ENCODE measurements at regions not wholly inside any gene's neighbourhood (a gene's known extent, or its start where the extent isn't known, plus 50 kb on each side); places are given as distances from the start of the nearest gene placed in this dataset.
"Not testable (repeated sequence)": the region's sequence is repeated elsewhere in the genome, so short reads cannot be mapped to it uniquely, and the experiment has no call there.

GRCh38 chr2:16429002-16429401 lies 236.6 kb downstream of the CYRIA start:
- Histone ChIP-seq H3K27me3 (replicated peaks in 2 of 5; ENCODE audit: control insufficient read depth in 4 of 5, insufficient read depth in 5 of 5, low read length in 4 of 5) (no peaks in the 10 kb centered on the region), H3K4me1 (ENCODE audit: control extremely low read depth in 1 of 4, control insufficient read depth in 4 of 4, insufficient read depth in 4 of 4, low read length in 3 of 4) (peaks cover 17 to 47% (median 39%) of the 10 kb centered on the region in 4 experiments), H3K27ac (ENCODE audit: insufficient read depth in 1 of 2, low read depth in 1 of 2, low read length in 2 of 2, poor library complexity in 1 of 2, severe bottlenecking in 2 of 2) (no peak overlapping the region), H3K4me3 (ENCODE audit: control insufficient read depth in 1 of 7, extremely low read depth in 1 of 7, insufficient read depth in 4 of 7, low read depth in 2 of 7, low read length in 6 of 7) (no peak overlapping the region), H3K9me3 (ENCODE audit: control extremely low read depth in 1 of 5, control insufficient read depth in 4 of 5, insufficient read depth in 2 of 5, low read depth in 1 of 5, low read length in 4 of 5) (no peaks in the 10 kb centered on the region), H3K36me3 (ENCODE audit: control insufficient read depth in 4 of 4, insufficient read depth in 4 of 4, low read length in 3 of 4) (peaks cover 4 to 29% (median 13%) of the 10 kb centered on the region in 4 experiments)
- no peak for DNase-seq
- ChIA-PET CTCF (interaction anchor here (2.8 to 5.0 kb wide), 3 partner anchors 9 to 14 kb away, joined by 9 to 28 read pairs (median 19); no protein-coding TSS in a partner anchor), POLR2A (no interaction called here)
- WGBS (ENCODE audit: insufficient coverage): 33% methylated on average over 1 of the region's 2 CpGs

GRCh38 chr2:16425462-16426336 lies 239.9 kb downstream of the CYRIA start:
- H3K9me3 ChIP-seq (ENCODE audit: control extremely low read depth in 1 of 5, control insufficient read depth in 4 of 5, insufficient read depth in 2 of 5, low read depth in 1 of 5, low read length in 4 of 5): no peaks in the 10 kb centered on the region
- H3K27ac ChIP-seq (ENCODE audit: insufficient read depth in 1 of 2, low read depth in 1 of 2, low read length in 2 of 2, poor library complexity in 1 of 2, severe bottlenecking in 2 of 2): no peak overlapping the region
- H3K27me3 ChIP-seq (replicated peaks in 2 of 5; ENCODE audit: control insufficient read depth in 4 of 5, insufficient read depth in 5 of 5, low read length in 4 of 5): no peaks in the 10 kb centered on the region
- peaks cover 2 to 23% (median 10%) of the 10 kb centered on the region in 4 experiments for H3K36me3 ChIP-seq (ENCODE audit: control insufficient read depth in 4 of 4, insufficient read depth in 4 of 4, low read length in 3 of 4)
- peaks cover 8 to 23% (median 19%) of the 10 kb centered on the region in 4 experiments for H3K4me1 ChIP-seq (ENCODE audit: control extremely low read depth in 1 of 4, control insufficient read depth in 4 of 4, insufficient read depth in 4 of 4, low read length in 3 of 4)
- DNase-seq: no peak
- ChIA-PET POLR2A (interaction anchor here (0.6 to 0.7 kb wide), 2 partner anchors 12 to 46 kb away, joined by 3 read pairs; no protein-coding TSS in a partner anchor), CTCF (interaction anchor here (1.2 to 2.4 kb wide), 3 partner anchors 9 to 15 kb away, joined by 5 to 13 read pairs (median 5); no protein-coding TSS in a partner anchor)
- 77% methylated on average over 6 of the region's 6 CpGs for WGBS (ENCODE audit: insufficient coverage)
- H3K4me3 ChIP-seq (ENCODE audit: control insufficient read depth in 1 of 7, extremely low read depth in 1 of 7, insufficient read depth in 4 of 7, low read depth in 2 of 7, low read length in 6 of 7): no peak overlapping the region

GRCh38 chr2:16420421-16420820 lies 245.2 kb downstream of the CYRIA start:
- Histone ChIP-seq H3K4me3 (ENCODE audit: control insufficient read depth in 1 of 7, extremely low read depth in 1 of 7, insufficient read depth in 4 of 7, low read depth in 2 of 7, low read length in 6 of 7) (no peak overlapping the region), H3K36me3 (ENCODE audit: control insufficient read depth in 4 of 4, insufficient read depth in 4 of 4, low read length in 3 of 4) (peaks cover 2 to 13% (median 5%) of the 10 kb centered on the region in 4 experiments), H3K27ac (ENCODE audit: insufficient read depth in 1 of 2, low read depth in 1 of 2, low read length in 2 of 2, poor library complexity in 1 of 2, severe bottlenecking in 2 of 2) (no peak overlapping the region), H3K27me3 (replicated peaks in 2 of 5; ENCODE audit: control insufficient read depth in 4 of 5, insufficient read depth in 5 of 5, low read length in 4 of 5) (no peaks in the 10 kb centered on the region), H3K4me1 (ENCODE audit: control extremely low read depth in 1 of 4, control insufficient read depth in 4 of 4, insufficient read depth in 4 of 4, low read length in 3 of 4) (peaks cover 0 to 6% (median 2%) of the 10 kb centered on the region in 4 experiments), H3K9me3 (ENCODE audit: control extremely low read depth in 1 of 5, control insufficient read depth in 4 of 5, insufficient read depth in 2 of 5, low read depth in 1 of 5, low read length in 4 of 5) (peaks cover 0 to 4% (median 0%) of the 10 kb centered on the region in 5 experiments)
- ChIA-PET POLR2A (no interaction called here), CTCF (interaction anchor here (0.9 to 3.3 kb wide), 4 partner anchors 8 to 19 kb away, joined by 3 to 19 read pairs (median 6); no protein-coding TSS in a partner anchor)
- no peak for DNase-seq
- WGBS (ENCODE audit: insufficient coverage): 88% methylated on average over 1 of the region's 1 CpG

GRCh38 chr2:16417726-16418125 lies 247.9 kb downstream of the CYRIA start:
- CTCF ChIA-PET: interaction anchor here (0.7 to 7.0 kb wide), 12 partner anchors 11 to 133 kb away, joined by 3 to 30 read pairs (median 4); no protein-coding TSS in a partner anchor
- no peak overlapping the region for H3K4me3 ChIP-seq (ENCODE audit: control insufficient read depth in 1 of 7, extremely low read depth in 1 of 7, insufficient read depth in 4 of 7, low read depth in 2 of 7, low read length in 6 of 7)
- H3K36me3 ChIP-seq (ENCODE audit: control insufficient read depth in 4 of 4, insufficient read depth in 4 of 4, low read length in 3 of 4): peaks cover 0 to 4% (median 2%) of the 10 kb centered on the region in 4 experiments
- POLR2A ChIA-PET: interaction anchor here (1.2 to 1.4 kb wide), 2 partner anchors 13 to 21 kb away, joined by 3 read pairs; no protein-coding TSS in a partner anchor
- H3K9me3 ChIP-seq (ENCODE audit: control extremely low read depth in 1 of 5, control insufficient read depth in 4 of 5, insufficient read depth in 2 of 5, low read depth in 1 of 5, low read length in 4 of 5): peaks cover 0 to 4% (median 0%) of the 10 kb centered on the region in 5 experiments
- no peaks in the 10 kb centered on the region for H3K27me3 ChIP-seq (replicated peaks in 2 of 5; ENCODE audit: control insufficient read depth in 4 of 5, insufficient read depth in 5 of 5, low read length in 4 of 5)
- no peak overlapping the region for H3K27ac ChIP-seq (ENCODE audit: insufficient read depth in 1 of 2, low read depth in 1 of 2, low read length in 2 of 2, poor library complexity in 1 of 2, severe bottlenecking in 2 of 2)
- 100% methylated on average over 1 of the region's 3 CpGs for WGBS (ENCODE audit: insufficient coverage)
- peaks cover 13 to 18% (median 15%) of the 10 kb centered on the region in 4 experiments for H3K4me1 ChIP-seq (ENCODE audit: control extremely low read depth in 1 of 4, control insufficient read depth in 4 of 4, insufficient read depth in 4 of 4, low read length in 3 of 4)
- DNase-seq: peak in 1 of 3 donors; percentile 46

- no peaks in the 10 kb centered on the region for H3K27me3 ChIP-seq (replicated peaks in 2 of 5; ENCODE audit: control insufficient read depth in 4 of 5, insufficient read depth in 5 of 5, low read length in 4 of 5)
- 86% methylated on average over 3 of the region's 3 CpGs for WGBS (ENCODE audit: insufficient coverage)
- H3K4me1 ChIP-seq (ENCODE audit: control extremely low read depth in 1 of 4, control insufficient read depth in 4 of 4, insufficient read depth in 4 of 4, low read length in 3 of 4): peaks cover 19 to 26% (median 20%) of the 10 kb centered on the region in 4 experiments
- peaks cover 0 to 4% (median 0%) of the 10 kb centered on the region in 5 experiments for H3K9me3 ChIP-seq (ENCODE audit: control extremely low read depth in 1 of 5, control insufficient read depth in 4 of 5, insufficient read depth in 2 of 5, low read depth in 1 of 5, low read length in 4 of 5)
- ChIA-PET POLR2A (interaction anchor here (0.6 to 1.2 kb wide), 3 partner anchors 14 to 65 kb away, joined by 3 read pairs; no protein-coding TSS in a partner anchor), CTCF (interaction anchor here (0.8 to 7.0 kb wide), 9 partner anchors 8 to 145 kb away, joined by 3 to 30 read pairs (median 4); no protein-coding TSS in a partner anchor)
- DNase-seq: no peak
- no peak overlapping the region for H3K4me3 ChIP-seq (ENCODE audit: control insufficient read depth in 1 of 7, extremely low read depth in 1 of 7, insufficient read depth in 4 of 7, low read depth in 2 of 7, low read length in 6 of 7)
- H3K36me3 ChIP-seq (ENCODE audit: control insufficient read depth in 4 of 4, insufficient read depth in 4 of 4, low read length in 3 of 4): peaks cover 0 to 4% (median 2%) of the 10 kb centered on the region in 4 experiments
- H3K27ac ChIP-seq (ENCODE audit: insufficient read depth in 1 of 2, low read depth in 1 of 2, low read length in 2 of 2, poor library complexity in 1 of 2, severe bottlenecking in 2 of 2): no peak overlapping the region
Observed at GRCh38 chr2:16416651-16417050, 249.0 kb downstream of the CYRIA start.

GRCh38 chr2:16415861-16416260 lies 249.8 kb downstream of the CYRIA start:
- CTCF ChIA-PET: interaction anchor here (1.2 to 7.0 kb wide), 6 partner anchors 9 to 144 kb away, joined by 3 to 30 read pairs (median 6); no protein-coding TSS in a partner anchor
- DNase-seq; H3K36me3 ChIP-seq (ENCODE audit: control insufficient read depth in 4 of 4, insufficient read depth in 4 of 4, low read length in 3 of 4); H3K27me3 ChIP-seq (replicated peaks in 2 of 5; ENCODE audit: control insufficient read depth in 4 of 5, insufficient read depth in 5 of 5, low read length in 4 of 5); H3K4me3 ChIP-seq (ENCODE audit: control insufficient read depth in 1 of 7, extremely low read depth in 1 of 7, insufficient read depth in 4 of 7, low read depth in 2 of 7, low read length in 6 of 7); POLR2A ChIA-PET; H3K27ac ChIP-seq (ENCODE audit: insufficient read depth in 1 of 2, low read depth in 1 of 2, low read length in 2 of 2, poor library complexity in 1 of 2, severe bottlenecking in 2 of 2); H3K9me3 ChIP-seq (ENCODE audit: control extremely low read depth in 1 of 5, control insufficient read depth in 4 of 5, insufficient read depth in 2 of 5, low read depth in 1 of 5, low read length in 4 of 5): not testable (repeated sequence)
- H3K4me1 ChIP-seq (ENCODE audit: control extremely low read depth in 1 of 4, control insufficient read depth in 4 of 4, insufficient read depth in 4 of 4, low read length in 3 of 4): peaks cover 19 to 31% (median 20%) of the 10 kb centered on the region in 4 experiments
- 88% methylated on average over 1 of the region's 6 CpGs for WGBS (ENCODE audit: insufficient coverage)

All from common myeloid progenitor, CD34-positive (primary cell).